WERI-Rb-1 (cell line): ENCODE measurements at regions not wholly inside any gene's neighbourhood (a gene's known extent, or its start where the extent isn't known, plus 50 kb on each side); places are given as distances from the start of the nearest gene placed in this dataset.

Experiments used
- DNase-seq: peaks from one replicate; pipeline ENCODE4 v3.0.0-alpha.2; 2020
- H3K27ac ChIP-seq: fragments of 250-450 bp; sonication (Bioruptor Pico); 2 replicates; pipeline ENCODE4 v1.5.1; 2020; ENCODE audit warnings: mild to moderate bottlenecking, moderate library complexity
- H3K27me3 ChIP-seq: fragments of 250-450 bp; sonication (Bioruptor Pico); 2 replicates; pipeline ENCODE4 v1.5.1; 2021; ENCODE audit warnings: mild to moderate bottlenecking, low read depth, moderate library complexity; ENCODE audit not compliant: insufficient read depth, severe bottlenecking
- H3K36me3 ChIP-seq: fragments of 250-450 bp; sonication (Bioruptor Pico); 2 replicates; pipeline ENCODE4 v1.5.1; 2020; ENCODE audit warnings: mild to moderate bottlenecking, moderate library complexity
- H3K4me3 ChIP-seq: 2 replicates; pipeline ENCODE4 v1.5.1; 2011; ENCODE audit warnings: low read depth, mild to moderate bottlenecking, control low read depth, low read length
- H3K9me3 ChIP-seq: fragments of 250-450 bp; sonication (Bioruptor Pico); 2 replicates; pipeline ENCODE4 v1.5.1; 2021; ENCODE audit warnings: mild to moderate bottlenecking, moderate library complexity; ENCODE audit not compliant: severe bottlenecking
- CTCF ChIP-seq: IDR thresholded peaks from 2 replicates; pipeline ENCODE4 v1.5.1; 2011; ENCODE audit warnings: low read depth, mild to moderate bottlenecking, control low read depth, inconsistent platforms, low read length

GRCh38 chr5:58244819-58245475 is 214.9 kb downstream of the PLK2 start:
- no peak overlapping the region for H3K4me3 ChIP-seq
- no peak overlapping the region for H3K27ac ChIP-seq
- no peaks in the 10 kb centered on the region for H3K9me3 ChIP-seq
- TF ChIP-seq CTCF = no peak
- H3K36me3 ChIP-seq = no peaks in the 10 kb centered on the region
- DNase-seq = no peak
- no peaks in the 10 kb centered on the region for H3K27me3 ChIP-seq

GRCh38 chr5:58241389-58241788 is 218.5 kb downstream of the PLK2 start:
- Histone ChIP-seq H3K27ac (no peak overlapping the region), H3K4me3 (no peak overlapping the region), H3K9me3 (no peaks in the 10 kb centered on the region), H3K27me3 (no peaks in the 10 kb centered on the region), H3K36me3 (no peaks in the 10 kb centered on the region)
- TF ChIP-seq CTCF = no peak
- no peak for DNase-seq

GRCh38 chr5:58240322-58240721 is 219.6 kb downstream of the PLK2 start:
- H3K27me3 ChIP-seq = no peaks in the 10 kb centered on the region
- no peaks in the 10 kb centered on the region for H3K9me3 ChIP-seq
- no peak overlapping the region for H3K4me3 ChIP-seq
- TF ChIP-seq CTCF = no peak
- DNase-seq = no peak
- H3K27ac ChIP-seq = no peak overlapping the region
- H3K36me3 ChIP-seq = no peaks in the 10 kb centered on the region

GRCh38 chr5:58239731-58240130 is 220.2 kb downstream of the PLK2 start:
- DNase-seq = peak; percentile 45
- TF ChIP-seq CTCF = no peak
- Histone ChIP-seq H3K9me3 (no peaks in the 10 kb centered on the region), H3K27ac (no peak overlapping the region), H3K27me3 (no peaks in the 10 kb centered on the region), H3K4me3 (no peak overlapping the region), H3K36me3 (no peaks in the 10 kb centered on the region)

GRCh38 chr5:58239045-58239444 is 220.8 kb downstream of the PLK2 start:
- Histone ChIP-seq H3K4me3 (no peak overlapping the region), H3K27ac (no peak overlapping the region), H3K27me3 (no peaks in the 10 kb centered on the region), H3K36me3 (no peaks in the 10 kb centered on the region), H3K9me3 (no peaks in the 10 kb centered on the region)
- no peak for DNase-seq
- TF ChIP-seq CTCF = no peak

- Histone ChIP-seq H3K27ac (no peak overlapping the region), H3K36me3 (no peaks in the 10 kb centered on the region), H3K9me3 (no peaks in the 10 kb centered on the region), H3K27me3 (no peaks in the 10 kb centered on the region), H3K4me3 (no peak overlapping the region)
- no peak for DNase-seq
- TF ChIP-seq CTCF = no peak
These were observed 223.4 kb downstream of the PLK2 start for GRCh38 chr5:58236498-58236897.
